ENCODE measurements at regions not wholly inside any gene's neighbourhood (a gene's known extent, or its start where the extent isn't known, plus 50 kb on each side); places are given as distances from the start of the nearest gene placed in this dataset.

GRCh38 chr2:64748147-64748546, 94.4 kb upstream of the SERTAD2 start:
- TF ChIP-seq CTCF (conservative IDR thresholded peaks at IDR 0.05 in 1 of 2, IDR thresholded peaks at IDR 0.05 in 1 of 2; ENCODE audit: low read depth in 1 of 2, low read length in 2 of 2) (no peak), EZH2 (IDR thresholded peaks at IDR 0.05; ENCODE audit: low read length, missing control alignments) (no peak)

Data from fibroblast of lung (primary cell).